ENCODE measurements at regions not wholly inside any gene's neighbourhood (a gene's known extent, or its start where the extent isn't known, plus 50 kb on each side); places are given as distances from the start of the nearest gene placed in this dataset.

DNA sequence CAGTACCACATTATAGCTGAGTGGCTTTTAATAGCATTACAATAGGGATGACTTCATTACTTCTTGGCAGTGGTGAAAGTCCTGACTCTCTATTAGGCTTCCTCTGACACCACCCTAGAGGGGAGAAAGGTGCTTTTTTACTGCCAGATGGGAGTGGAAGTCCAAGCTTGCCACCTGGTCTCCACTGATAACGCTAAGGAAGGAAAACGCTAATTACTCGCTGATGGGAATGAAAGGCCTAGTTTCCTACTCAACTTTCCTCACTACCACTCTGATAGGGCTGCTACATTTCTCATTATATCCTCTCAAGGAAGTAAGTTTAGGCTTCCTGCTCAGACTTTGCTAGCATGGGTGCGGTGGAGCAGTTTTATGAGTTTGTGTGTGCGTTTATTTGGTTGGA lies 62.3 kb upstream of the PAGE3 start:
- DNase-seq (ENCODE audit: low spot score), result no peak
- Histone ChIP-seq H3K36me3 (ENCODE audit: insufficient read depth) (no peaks in the 10 kb centered on the region), H2AFZ (no peak overlapping the region), H4K20me1 (replicated peaks; ENCODE audit: insufficient read depth) (no peaks in the 10 kb centered on the region), H3F3A (replicated peaks; ENCODE audit: low read depth) (no peaks in the 10 kb centered on the region), H3K27ac (ENCODE audit: low read depth) (no peak overlapping the region), H3K9me2 (ENCODE audit: insufficient read depth) (no peaks in the 10 kb centered on the region), H3K27me3 (ENCODE audit: insufficient read depth) (no peaks in the 10 kb centered on the region), H3K4me2 (no peak overlapping the region), H3K79me2 (replicated peaks; ENCODE audit: insufficient read depth) (no peaks in the 10 kb centered on the region), H3K4me1 (ENCODE audit: insufficient read depth) (no peaks in the 10 kb centered on the region), H3K4me3 (no peak overlapping the region)
- Mint-ChIP-seq H3K36me3 (ENCODE audit: low read depth) (peaks cover 6% of the 10 kb centered on the region; the same call in 1 of the 3 replicates), H3K4me1 (no peaks in the 10 kb centered on the region), H3K4me3 (no peak overlapping the region), H3K27ac (no peak overlapping the region), H3K9me3 (peaks cover 81% of the 10 kb centered on the region), H3K27me3 (ENCODE audit: insufficient read depth, low read depth, poor library complexity) (peaks cover 3% of the 10 kb centered on the region)
- TF ChIP-seq ZNF114 (CRISPR knock-in tag; IDR thresholded peaks at IDR 0.05) (no peak), STAT1 (IDR thresholded peaks at IDR 0.05; ENCODE audit: unreplicated experiment) (no peak), POLR2AphosphoS5 (IDR thresholded peaks at IDR 0.05; ENCODE audit: low read depth) (no peak), ZNF331 (CRISPR knock-in tag; IDR thresholded peaks at IDR 0.05; ENCODE audit: low read depth) (no peak), CREB1 (CRISPR knock-in tag; IDR thresholded peaks at IDR 0.05; ENCODE audit: low read depth) (no peak), EZH2phosphoT487 (IDR thresholded peaks at IDR 0.05; ENCODE audit: unreplicated experiment) (no peak), JUNB (IDR thresholded peaks at IDR 0.05; ENCODE audit: unreplicated experiment) (no peak), NANOG (IDR thresholded peaks at IDR 0.05; ENCODE audit: borderline replicate concordance) (no peak), EZH2 (IDR thresholded peaks at IDR 0.05; ENCODE audit: low read depth, unreplicated experiment) (no peak)
- TF ChIP-seq, protein P1, sequence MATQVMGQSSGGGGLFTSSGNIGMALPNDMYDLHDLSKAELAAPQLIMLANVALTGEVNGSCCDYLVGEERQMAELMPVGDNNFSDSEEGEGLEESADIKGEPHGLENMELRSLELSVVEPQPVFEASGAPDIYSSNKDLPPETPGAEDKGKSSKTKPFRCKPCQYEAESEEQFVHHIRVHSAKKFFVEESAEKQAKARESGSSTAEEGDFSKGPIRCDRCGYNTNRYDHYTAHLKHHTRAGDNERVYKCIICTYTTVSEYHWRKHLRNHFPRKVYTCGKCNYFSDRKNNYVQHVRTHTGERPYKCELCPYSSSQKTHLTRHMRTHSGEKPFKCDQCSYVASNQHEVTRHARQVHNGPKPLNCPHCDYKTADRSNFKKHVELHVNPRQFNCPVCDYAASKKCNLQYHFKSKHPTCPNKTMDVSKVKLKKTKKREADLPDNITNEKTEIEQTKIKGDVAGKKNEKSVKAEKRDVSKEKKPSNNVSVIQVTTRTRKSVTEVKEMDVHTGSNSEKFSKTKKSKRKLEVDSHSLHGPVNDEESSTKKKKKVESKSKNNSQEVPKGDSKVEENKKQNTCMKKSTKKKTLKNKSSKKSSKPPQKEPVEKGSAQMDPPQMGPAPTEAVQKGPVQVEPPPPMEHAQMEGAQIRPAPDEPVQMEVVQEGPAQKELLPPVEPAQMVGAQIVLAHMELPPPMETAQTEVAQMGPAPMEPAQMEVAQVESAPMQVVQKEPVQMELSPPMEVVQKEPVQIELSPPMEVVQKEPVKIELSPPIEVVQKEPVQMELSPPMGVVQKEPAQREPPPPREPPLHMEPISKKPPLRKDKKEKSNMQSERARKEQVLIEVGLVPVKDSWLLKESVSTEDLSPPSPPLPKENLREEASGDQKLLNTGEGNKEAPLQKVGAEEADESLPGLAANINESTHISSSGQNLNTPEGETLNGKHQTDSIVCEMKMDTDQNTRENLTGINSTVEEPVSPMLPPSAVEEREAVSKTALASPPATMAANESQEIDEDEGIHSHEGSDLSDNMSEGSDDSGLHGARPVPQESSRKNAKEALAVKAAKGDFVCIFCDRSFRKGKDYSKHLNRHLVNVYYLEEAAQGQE (IDR thresholded peaks at IDR 0.05; ENCODE audit: unreplicated experiment), result no peak
- TF ChIP-seq, protein P2, sequence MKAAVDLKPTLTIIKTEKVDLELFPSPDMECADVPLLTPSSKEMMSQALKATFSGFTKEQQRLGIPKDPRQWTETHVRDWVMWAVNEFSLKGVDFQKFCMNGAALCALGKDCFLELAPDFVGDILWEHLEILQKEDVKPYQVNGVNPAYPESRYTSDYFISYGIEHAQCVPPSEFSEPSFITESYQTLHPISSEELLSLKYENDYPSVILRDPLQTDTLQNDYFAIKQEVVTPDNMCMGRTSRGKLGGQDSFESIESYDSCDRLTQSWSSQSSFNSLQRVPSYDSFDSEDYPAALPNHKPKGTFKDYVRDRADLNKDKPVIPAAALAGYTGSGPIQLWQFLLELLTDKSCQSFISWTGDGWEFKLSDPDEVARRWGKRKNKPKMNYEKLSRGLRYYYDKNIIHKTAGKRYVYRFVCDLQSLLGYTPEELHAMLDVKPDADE (IDR thresholded peaks at IDR 0.05), result no peak
- TF ChIP-seq, protein P3, sequence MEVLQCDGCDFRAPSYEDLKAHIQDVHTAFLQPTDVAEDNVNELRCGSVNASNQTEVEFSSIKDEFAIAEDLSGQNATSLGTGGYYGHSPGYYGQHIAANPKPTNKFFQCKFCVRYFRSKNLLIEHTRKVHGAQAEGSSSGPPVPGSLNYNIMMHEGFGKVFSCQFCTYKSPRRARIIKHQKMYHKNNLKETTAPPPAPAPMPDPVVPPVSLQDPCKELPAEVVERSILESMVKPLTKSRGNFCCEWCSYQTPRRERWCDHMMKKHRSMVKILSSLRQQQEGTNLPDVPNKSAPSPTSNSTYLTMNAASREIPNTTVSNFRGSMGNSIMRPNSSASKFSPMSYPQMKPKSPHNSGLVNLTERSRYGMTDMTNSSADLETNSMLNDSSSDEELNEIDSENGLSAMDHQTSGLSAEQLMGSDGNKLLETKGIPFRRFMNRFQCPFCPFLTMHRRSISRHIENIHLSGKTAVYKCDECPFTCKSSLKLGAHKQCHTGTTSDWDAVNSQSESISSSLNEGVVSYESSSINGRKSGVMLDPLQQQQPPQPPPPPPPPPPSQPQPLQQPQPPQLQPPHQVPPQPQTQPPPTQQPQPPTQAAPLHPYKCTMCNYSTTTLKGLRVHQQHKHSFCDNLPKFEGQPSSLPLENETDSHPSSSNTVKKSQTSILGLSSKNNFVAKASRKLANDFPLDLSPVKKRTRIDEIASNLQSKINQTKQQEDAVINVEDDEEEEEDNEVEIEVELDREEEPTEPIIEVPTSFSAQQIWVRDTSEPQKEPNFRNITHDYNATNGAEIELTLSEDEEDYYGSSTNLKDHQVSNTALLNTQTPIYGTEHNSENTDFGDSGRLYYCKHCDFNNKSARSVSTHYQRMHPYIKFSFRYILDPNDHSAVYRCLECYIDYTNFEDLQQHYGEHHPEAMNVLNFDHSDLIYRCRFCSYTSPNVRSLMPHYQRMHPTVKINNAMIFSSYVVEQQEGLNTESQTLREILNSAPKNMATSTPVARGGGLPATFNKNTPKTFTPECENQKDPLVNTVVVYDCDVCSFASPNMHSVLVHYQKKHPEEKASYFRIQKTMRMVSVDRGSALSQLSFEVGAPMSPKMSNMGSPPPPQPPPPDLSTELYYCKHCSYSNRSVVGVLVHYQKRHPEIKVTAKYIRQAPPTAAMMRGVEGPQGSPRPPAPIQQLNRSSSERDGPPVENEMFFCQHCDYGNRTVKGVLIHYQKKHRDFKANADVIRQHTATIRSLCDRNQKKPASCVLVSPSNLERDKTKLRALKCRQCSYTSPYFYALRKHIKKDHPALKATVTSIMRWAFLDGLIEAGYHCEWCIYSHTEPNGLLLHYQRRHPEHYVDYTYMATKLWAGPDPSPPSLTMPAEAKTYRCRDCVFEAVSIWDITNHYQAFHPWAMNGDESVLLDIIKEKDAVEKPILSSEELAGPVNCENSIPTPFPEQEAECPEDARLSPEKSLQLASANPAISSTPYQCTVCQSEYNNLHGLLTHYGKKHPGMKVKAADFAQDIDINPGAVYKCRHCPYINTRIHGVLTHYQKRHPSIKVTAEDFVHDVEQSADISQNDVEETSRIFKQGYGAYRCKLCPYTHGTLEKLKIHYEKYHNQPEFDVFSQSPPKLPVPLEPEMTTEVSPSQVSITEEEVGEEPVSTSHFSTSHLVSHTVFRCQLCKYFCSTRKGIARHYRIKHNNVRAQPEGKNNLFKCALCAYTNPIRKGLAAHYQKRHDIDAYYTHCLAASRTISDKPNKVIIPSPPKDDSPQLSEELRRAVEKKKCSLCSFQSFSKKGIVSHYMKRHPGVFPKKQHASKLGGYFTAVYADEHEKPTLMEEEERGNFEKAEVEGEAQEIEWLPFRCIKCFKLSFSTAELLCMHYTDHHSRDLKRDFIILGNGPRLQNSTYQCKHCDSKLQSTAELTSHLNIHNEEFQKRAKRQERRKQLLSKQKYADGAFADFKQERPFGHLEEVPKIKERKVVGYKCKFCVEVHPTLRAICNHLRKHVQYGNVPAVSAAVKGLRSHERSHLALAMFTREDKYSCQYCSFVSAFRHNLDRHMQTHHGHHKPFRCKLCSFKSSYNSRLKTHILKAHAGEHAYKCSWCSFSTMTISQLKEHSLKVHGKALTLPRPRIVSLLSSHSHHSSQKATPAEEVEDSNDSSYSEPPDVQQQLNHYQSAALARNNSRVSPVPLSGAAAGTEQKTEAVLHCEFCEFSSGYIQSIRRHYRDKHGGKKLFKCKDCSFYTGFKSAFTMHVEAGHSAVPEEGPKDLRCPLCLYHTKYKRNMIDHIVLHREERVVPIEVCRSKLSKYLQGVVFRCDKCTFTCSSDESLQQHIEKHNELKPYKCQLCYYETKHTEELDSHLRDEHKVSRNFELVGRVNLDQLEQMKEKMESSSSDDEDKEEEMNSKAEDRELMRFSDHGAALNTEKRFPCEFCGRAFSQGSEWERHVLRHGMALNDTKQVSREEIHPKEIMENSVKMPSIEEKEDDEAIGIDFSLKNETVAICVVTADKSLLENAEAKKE (CRISPR knock-in tag; IDR thresholded peaks at IDR 0.05), result no peak
- TF ChIP-seq, protein P4, sequence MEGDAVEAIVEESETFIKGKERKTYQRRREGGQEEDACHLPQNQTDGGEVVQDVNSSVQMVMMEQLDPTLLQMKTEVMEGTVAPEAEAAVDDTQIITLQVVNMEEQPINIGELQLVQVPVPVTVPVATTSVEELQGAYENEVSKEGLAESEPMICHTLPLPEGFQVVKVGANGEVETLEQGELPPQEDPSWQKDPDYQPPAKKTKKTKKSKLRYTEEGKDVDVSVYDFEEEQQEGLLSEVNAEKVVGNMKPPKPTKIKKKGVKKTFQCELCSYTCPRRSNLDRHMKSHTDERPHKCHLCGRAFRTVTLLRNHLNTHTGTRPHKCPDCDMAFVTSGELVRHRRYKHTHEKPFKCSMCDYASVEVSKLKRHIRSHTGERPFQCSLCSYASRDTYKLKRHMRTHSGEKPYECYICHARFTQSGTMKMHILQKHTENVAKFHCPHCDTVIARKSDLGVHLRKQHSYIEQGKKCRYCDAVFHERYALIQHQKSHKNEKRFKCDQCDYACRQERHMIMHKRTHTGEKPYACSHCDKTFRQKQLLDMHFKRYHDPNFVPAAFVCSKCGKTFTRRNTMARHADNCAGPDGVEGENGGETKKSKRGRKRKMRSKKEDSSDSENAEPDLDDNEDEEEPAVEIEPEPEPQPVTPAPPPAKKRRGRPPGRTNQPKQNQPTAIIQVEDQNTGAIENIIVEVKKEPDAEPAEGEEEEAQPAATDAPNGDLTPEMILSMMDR (conservative IDR thresholded peaks at IDR 0.05; ENCODE audit: low read depth in 2 of 2), result no peak
- no peak for ATAC-seq

All from GM23338 (cell line).